Fibroblast of peridontal ligament (primary cell): ENCODE measurements at regions not wholly inside any gene's neighbourhood (a gene's known extent, or its start where the extent isn't known, plus 50 kb on each side); places are given as distances from the start of the nearest gene placed in this dataset.

Source experiments
- DNase-seq: peaks from one replicate; pipeline ENCODE4 v3.0.0-alpha.2; 2010; ENCODE audit errors: extremely low read depth

DNA sequence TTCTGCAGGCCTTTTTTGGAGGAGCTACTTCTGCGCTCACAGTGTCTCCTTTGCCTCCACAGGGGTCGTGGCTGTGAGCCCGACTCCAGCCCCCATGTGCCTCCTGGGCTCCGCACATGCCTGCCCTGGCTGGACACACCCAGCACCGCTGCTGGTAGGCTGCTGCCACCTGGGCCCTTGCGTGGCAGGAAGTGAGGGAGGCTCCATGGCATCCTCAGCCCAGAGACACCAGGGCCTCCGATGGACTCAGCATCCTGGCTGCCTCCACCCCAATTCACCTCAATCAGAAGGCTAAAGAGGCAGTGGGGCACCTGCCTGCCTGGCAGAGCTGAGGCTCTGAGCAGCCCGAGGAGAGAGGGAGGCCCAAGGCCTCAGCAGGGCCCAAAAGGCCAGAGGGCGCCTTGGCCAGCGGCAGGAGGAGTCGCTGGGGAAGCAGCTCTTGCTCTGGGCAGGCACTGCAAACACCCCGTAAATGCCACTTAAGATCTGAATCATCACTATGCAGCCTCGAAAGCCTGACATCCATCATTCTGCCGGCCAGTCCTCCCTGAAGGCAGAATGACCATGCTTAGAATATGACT, 68.3 kb upstream of the OTOS start:
- DNase-seq = no peak

DNA sequence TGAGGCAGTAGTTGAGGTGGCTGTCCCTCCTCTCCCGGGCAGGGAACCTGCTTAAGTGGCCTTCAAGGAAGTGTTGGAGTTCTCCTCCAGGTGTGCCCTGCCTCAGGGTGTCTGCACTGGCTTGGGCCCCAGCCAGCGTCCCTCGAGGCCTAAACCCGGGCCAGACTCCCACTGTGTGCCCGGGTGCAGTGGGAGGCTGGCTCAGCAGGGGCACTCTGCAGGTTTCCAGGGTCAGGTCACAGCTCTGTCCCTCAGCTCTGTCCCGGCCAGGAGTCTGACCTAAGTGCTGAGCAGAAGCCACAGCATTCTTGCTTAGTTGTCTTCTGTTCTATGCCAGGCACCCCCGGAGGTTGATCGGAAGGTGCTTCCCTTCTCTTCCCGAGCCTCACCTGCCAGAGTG, 69.0 kb upstream of the OTOS start:
- DNase-seq = no peak

DNA sequence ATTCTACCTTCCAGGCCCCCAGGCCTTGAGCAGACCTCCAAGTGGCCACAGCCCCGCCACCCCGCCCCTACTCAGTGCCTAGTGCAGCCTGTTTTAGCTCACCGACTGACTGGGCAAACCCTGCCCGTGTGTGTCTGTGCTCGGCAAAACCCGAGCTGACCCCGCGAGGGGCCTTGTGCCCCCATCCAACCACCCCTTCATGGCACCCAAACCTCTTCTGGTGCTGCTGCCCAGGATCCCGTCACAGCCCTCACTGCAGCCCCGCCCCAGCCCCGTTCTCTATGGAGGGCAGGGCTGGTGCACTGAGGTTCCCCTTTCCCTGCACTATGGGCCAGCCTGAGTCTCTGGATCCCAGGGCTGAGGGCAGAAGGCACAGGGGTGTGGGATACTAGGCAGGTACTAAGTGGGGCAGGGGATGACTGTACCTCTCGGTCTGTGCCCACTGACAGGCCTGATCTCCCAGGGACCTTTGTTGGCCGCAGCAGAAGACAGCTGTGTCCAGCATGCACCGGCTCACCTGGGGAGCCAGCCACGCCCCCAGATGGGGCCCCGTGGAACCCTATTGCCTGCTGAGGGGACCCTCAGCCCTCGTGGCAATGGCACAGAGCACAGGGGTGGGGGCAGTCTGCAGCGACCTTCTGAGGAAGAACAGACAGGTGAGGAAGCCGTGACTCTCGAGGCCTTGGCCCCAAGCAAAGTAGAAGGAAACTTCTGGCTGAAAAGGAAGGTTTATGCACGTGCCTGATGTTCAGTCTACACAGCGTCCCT, 69.9 kb upstream of the OTOS start:
- DNase-seq = no peak

DNA sequence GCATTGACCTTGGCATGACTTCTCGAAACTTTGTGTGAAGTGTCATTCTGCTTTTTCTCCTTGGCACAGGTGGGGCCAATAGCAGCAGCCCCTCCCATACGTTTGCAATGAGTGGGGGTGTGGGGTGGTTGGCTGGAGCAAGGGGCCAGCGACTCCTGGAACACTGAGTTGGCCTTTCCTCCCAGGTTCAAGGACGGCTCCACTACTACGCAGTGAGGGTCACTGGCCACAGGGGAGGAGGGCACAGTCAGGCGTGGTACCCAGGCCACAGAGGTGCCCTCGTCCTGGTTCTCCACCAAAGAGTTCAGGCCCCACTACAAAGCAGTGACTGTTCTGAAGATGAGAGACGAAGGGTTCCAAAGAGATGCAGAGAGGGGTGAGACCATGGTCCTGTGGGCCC, 70.6 kb upstream of the OTOS start:
- DNase-seq = no peak

DNA sequence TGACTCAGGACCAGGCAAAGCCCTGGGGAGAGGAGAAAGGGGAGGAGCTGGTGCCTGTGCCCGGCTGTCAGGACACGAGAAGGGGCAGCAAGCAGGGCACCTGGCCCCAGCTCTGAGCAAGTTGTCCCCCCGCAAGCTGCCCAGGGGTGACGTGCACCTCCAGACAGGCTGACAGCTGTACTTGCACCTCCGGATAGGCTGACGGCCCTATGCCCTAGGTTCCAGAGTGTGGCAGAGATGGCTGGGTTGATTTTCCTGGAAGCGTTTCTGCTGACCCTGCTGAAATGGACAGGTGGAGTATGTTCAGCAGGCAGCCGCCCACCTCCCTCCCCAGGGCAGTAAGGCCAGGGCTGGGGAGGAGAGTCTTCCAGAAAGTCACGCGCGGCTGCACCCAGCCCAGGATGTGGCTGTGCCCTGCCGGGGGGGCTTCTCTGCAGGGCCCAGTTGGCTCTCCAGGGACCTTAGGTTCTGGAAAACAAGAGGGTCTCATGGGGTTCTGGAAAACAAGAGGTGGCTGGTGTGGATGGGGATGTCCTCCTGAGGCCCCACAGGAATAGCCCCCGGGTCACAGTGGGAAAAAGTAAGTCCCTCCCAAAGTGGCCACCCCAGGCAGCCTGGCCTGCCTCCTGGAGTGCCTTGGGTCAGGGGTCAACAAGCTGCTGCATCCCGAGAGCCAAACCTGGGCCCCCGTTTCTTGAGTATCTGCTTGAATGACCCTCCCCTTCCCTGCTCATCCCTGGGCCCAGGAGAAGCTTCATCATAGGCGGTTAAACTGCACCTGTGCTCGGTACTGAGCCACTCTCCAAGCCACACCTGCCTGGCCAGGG, 71.4 kb upstream of the OTOS start:
- no peak for DNase-seq

DNA sequence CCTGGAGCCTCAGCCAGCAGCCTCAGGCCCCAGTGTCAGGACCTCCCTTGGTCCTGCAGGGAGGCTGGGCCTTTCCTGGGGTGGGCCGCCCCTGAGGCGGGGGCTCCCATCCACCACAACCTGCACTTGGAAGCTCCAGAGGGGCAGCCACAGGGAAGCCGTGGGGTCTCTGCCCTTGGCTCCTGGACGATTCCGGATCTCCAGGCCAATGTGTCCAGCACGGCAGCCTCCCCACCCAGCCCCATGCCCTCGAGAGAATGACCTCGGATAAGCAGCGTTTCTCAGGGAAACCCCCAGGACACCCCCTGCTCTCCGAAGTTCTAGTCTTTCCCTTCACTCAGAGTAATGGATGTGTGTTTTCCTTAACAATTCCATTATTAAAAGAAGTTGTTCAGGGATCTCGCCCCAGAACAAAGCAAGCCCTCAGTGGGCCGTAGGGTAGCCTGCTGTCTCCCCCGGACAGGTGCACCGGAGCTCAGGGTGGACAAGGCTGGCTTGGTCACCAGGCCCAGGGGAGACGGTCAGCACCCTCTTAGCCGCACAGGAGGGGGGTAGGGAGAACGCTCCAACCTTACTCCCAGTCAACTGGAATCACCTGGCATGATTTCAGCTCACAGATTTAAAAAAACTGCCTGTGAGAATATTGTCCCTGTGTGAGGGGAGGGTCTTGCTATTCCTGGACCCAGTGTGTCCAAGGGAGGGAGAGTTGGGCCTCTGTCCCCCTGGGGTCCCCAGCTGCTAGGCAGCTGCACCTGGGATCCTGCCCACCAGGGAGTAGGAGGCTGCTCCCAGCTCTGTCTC, 72.2 kb upstream of the OTOS start:
- DNase-seq = no peak

DNA sequence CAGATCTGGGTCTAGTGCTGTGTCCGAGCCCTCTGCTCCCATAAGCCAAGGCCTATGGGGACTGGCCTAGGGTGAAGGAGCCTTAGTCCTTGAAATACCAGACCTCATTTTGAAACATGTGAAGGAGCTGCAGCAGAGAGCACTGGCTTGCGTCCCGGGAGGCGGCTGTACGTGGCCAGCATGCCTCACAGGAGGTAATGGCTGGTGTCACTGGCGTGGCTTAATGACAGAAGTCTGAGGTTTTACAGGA, 72.7 kb upstream of the OTOS start:
- no peak for DNase-seq

DNA sequence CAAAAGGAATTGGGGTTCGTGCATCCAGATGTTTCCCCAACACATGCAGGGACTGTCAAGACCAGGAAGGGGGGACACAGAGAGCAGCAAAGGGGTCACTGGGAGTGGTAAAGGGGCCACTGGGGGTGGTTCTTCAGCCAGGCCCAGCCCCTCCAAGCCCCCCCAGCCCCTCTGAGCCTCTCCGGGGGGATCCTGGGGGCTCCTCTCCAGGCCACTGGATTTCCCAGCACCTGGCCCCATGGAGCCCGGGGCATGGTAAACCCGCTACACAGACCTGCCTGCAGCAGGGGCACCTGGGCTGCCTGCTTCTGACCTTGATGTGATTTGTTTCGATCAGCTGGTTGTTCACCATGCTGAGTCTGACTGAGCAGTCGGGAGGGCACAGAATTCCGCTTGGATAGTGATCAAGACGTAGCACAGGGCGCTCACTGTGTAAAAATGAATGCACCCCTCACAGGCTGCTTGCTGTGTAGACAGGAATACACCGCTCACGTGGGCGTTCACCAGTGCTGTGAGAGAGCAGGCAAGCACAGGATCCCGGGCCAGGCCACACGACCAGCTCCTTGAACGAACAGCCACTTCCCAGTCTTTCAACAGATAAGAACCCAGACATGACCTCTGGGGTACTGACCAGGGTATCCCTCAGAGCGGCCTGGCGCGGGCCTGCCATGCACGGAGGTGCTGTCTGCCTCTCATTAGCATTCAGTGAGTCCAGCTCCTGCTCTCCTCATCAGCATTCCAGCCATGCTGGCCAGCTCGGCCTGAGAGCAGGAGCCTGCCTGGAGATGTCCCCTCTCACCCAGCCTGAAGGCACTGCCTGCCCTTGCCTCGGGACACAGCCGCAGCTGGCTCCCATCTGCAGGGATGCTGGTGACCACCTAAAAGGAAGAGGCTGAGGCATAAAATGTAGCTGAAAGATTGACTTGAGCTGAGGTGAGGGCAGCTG, 73.3 kb upstream of the OTOS start:
- no peak for DNase-seq

DNA sequence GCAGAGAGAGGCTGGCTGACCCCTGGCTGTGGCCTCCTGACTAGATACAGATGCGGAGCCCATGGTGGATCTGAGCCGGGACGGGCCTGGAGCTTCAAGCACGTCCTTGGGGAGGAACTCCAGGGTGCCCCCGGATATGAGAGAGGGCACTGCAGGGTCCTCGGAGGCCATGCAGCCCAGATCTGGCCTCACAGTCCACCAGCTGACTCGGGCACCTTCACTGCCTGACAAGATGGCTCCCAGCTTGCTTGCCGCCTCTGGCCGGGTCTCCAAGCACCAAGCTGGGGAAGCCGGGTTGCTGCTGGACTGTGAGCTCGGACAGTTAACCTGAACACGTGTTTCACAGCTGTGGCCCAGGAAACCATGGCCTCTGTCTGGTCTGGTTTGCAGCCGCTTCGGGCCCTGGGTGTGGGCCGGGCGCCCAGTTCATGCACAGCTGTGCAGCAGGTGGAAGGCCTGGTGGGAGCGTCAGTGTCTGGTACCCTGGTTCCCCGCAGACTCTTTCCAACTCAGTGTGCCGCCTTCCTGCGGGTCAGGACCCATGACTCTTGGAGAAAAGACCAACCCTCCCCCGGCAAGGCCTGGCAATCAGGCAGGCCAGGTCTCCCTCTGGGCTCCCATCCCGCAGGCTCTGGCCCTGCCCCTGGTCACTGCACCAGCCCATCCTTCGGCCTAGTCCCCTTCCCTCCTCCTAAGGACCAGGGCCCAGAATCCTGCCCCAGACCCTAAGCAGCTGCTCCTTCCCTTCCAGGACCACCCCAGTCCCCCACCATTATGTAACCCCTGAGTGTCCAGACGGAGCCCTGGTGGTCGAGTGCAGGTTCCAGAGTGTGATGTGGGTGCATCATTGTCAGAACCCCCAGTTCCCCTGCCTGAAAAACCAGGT, 74.6 kb upstream of the OTOS start:
- DNase-seq = no peak

DNA sequence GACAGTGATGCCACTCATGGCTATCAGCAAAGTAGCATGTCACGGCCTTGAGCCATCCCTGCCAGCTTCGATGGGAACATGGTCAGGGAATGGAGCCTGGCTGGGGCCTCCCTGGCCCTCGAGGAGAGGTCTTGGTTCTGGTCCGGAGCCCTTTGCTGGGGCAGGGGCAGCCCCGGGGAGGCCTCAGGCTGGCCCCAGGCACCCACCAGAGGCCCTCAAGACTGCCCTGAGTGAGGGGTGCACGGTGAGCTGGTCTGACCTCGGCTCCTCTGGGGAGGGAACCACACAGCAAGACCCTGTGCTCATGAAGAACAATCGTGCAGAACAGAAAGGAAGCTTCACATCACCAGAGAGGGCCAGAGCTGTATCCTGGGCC, 75.2 kb upstream of the OTOS start:
- DNase-seq = no peak

DNA sequence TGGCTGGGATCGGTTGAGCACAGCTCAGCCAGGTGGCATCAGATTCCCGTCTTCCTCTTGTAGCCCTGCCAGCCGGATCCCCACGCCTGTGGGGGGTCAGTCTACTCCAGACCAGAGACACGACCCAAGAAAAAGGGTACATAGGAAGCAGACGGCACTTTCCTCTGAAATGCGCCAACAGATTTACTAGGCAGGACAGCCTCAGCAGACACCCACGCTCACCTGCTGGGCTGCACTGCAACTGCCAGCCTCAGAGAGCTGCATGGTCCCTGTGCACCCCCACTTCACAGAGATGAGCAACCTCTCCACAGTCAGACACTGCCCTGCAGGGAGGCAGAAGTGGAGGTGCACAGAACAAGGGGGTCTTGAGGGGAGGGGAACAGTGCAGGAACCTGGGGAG, 75.7 kb upstream of the OTOS start:
- no peak for DNase-seq

DNA sequence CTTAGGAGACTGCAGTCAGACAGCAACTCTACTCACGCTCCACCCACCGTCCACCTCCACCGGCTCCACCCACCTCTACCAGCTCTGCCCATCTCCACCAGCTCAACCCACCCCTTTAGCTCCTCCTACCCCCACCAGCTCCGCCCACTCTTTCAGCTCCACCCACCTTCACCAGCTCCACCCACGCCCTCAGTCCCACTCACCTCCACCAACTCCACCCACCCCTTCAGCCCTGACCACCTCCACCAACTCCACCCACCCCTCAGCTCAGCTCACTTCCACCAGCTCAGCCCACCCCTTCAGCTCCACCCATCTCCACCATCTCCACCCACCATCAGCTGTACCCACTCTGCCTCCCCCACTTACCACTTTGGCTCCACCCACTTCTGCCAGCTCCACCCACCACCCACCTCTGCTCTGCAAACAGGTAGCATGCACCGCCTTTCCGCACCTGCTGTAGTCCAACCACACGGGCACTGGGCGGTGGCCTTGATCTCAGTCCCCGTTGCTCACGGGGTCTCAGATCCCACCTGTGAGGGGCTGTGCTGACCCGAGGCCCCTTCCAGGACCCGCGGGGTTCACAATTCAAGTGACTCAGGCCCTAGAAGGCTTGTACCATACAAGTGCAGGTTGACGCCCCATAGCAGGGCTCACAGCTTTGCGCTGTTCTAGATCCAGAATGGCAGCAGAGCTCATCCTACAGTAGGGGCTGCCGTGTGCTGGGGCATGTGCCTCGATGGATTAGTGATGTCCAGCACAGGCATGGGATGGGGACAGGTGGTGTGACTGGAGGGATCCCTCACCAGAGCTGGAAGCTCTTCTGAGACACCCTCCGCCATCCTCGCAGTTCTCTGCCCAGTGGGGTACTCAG, 77.2 kb upstream of the OTOS start:
- DNase-seq = no peak

DNA sequence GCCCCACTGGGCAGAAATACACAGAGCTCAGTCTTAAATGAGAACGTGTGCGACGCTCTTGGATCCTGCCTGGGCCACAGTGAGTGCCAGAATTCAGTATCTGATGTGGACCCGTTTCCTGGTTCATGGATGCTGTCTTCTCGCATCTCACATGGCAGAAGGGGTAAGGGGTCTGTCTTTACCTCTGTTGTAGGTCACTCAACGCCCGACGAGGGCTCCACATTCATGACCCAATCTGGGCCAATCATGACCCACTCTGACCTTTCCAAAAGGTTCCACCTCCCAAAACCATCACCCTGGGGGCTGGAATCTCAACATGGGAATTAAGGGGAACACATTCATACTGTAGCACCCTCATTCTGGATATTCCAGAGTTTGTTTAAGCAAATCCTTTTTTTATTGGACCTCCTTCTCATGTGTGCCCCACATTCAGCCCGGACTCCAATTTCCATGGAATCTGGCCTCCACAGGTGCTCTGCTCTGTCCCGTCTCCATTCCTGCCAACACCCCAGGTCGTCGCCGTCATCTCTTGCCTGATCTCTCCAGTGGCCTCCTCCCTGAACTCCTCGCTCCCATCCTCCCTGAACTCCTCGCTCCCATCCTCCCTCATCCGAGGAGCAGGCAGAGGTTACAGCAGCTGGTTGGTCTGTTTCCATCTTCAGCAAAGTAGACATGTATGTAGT, 78.9 kb upstream of the OTOS start:
- DNase-seq = no peak

DNA sequence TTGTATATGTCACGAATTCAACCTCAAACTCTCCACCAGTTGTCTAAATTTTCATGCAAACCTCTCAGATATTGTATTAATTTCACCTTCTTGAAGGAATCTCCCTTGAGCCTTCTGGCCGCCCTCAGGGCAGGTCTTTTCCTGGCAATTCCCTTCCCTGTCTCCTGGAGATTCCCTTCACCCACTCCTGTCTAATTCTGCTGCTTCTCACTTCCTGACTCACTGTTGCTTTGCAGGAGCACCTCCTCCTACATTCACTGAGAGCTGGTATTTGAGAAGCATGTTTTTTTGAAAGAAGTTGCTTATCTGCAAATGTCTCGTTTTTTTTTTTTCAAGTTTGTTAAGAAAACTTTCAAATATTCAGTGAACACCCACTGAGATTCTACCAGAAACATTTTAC, 79.9 kb upstream of the OTOS start:
- DNase-seq = no peak

DNA sequence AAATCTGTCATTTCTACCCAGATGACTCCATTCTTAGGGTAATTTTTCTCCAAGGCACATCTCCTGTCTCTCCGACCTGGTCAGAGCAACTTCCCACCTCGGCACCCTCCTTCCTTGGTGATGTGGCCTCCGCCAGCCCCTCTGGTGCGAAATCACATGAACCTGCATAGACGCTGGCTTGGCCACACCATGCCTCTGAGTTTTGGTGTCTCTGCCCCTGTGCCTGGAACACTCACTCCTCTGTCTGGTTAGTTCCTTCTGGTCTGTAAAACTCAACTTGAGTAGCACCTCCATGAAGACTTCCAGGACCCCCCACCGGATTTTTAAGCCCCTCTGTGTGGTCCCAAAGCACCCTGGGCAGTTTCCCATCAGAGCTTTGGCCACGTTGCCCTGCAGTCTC, 83.2 kb upstream of the OTOS start:
- DNase-seq = no peak

DNA sequence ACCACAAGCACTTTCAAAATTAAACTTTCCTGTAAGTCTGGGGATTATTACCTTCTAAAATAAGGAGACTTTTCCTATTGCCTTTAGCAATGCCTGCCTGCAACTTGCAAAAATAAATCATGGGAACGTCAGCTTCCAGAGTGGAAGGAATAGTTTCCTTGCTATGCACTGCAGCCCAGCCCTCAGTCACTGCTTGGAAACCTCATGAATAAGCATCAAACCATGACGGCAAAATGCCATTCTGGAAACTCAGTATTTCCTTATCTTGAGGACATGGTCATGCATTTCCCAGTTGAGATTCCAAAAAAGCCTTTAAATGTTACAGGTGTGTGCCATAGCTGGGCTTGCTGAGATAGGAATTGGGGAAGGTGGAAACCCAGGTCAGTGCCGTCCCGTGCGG, 84.2 kb upstream of the OTOS start:
- DNase-seq = peak; percentile 44

DNA sequence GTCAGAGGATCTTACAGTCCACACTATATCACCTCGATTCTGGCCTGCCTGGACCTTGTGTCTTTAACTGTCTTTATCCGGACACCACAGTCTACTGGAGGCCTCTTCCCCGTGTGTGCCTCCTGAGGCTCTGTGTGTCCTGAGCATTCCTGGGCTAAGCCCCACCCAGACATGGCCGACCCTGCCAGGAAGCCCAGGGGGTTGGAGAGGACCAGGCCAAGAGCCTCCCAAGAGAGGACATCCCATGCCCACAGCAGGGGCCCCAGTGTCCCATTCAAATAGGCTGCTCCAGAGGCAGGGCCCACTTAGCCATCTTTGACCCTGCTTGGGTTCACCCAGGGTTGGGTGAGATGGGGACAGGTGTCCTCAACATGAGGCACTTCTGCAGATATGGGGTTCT, 84.7 kb upstream of the OTOS start:
- no peak for DNase-seq

DNA sequence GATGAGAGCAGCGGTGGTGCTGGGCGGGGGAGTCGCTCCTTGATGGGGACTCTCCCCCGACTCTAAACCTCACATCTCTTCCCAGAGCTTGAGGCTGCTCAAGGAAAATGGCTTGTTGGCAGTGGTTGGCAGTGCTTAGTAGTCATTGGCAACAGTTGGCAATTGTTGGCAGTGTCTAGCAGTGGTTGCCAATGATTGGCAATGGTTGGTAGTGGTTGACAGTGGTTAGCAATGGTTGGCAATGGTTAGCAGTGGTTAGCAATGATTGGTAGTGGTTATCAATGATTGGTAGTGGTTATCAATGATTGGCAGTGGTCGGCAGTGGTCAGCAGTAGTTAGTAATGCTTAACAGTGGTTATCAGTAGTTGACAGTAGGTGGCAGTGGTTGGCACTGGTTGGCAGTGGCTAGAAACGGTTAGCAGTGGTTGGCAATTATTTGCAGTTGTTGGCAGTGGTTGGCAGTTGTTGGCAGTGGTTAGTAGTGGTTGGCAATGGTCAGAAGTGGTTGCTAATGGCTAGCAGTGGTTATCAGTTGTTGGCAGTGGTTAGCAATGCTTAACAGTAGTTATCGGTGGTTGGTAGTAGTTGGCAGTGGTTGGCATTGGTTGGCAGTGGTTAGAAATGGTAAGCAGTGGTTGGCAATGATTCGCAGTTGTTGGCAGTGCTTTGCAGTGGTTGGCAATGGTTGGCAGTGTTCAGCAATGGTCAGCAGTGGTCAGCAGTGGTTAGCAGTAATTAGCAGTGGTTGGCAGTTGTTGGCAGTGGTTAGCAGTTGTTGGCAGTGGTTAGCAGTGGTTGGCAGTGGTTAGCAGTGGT, 85.4 kb upstream of the OTOS start:
- no peak for DNase-seq
